Adrenal gland (tissue), 5 donors: ENCODE measurements at regions not wholly inside any gene's neighbourhood (a gene's known extent, or its start where the extent isn't known, plus 50 kb on each side); places are given as distances from the start of the nearest gene placed in this dataset.

Experiments
- POLR2A ChIP-seq, 2 donors: fragments of 450-650 bp; IDR thresholded peaks; one replicate each; pipeline ENCODE4 v1.6.1; 2017; ENCODE audit warnings: antibody characterized with exemption in 2 of 2, mild to moderate bottlenecking in 2 of 2, moderate library complexity in 1 of 2
- TF ChIP-seq, protein P1 (sequence below), 6 experiments: fragments of 450-650 bp in 4 of 6; fragments of 200-600 bp in 2 of 6; sonication (generic) in 1 of 6; IDR thresholded peaks; 1 replicate in 5 of 6; 2 replicates in 1 of 6; pipeline versions ENCODE4 v1.5.1 to v1.8.0; 2016 to 2021; ENCODE audit warnings: antibody characterized with exemption in 6 of 6, mild to moderate bottlenecking in 2 of 6, moderate library complexity in 1 of 6
- donor health status: DM: no; HTN: no; CAD: no.

- TF ChIP-seq, protein P1, sequence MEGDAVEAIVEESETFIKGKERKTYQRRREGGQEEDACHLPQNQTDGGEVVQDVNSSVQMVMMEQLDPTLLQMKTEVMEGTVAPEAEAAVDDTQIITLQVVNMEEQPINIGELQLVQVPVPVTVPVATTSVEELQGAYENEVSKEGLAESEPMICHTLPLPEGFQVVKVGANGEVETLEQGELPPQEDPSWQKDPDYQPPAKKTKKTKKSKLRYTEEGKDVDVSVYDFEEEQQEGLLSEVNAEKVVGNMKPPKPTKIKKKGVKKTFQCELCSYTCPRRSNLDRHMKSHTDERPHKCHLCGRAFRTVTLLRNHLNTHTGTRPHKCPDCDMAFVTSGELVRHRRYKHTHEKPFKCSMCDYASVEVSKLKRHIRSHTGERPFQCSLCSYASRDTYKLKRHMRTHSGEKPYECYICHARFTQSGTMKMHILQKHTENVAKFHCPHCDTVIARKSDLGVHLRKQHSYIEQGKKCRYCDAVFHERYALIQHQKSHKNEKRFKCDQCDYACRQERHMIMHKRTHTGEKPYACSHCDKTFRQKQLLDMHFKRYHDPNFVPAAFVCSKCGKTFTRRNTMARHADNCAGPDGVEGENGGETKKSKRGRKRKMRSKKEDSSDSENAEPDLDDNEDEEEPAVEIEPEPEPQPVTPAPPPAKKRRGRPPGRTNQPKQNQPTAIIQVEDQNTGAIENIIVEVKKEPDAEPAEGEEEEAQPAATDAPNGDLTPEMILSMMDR (IDR thresholded peaks at IDR 0.05) = no peak
- TF ChIP-seq POLR2A (IDR thresholded peaks at IDR 0.05) = no peak
Measured at GRCh38 chr1:218588540-218589172, 243.5 kb downstream of the TGFB2 start.
